ENCODE measurements at regions not wholly inside any gene's neighbourhood (a gene's known extent, or its start where the extent isn't known, plus 50 kb on each side); places are given as distances from the start of the nearest gene placed in this dataset.
"Not testable (repeated sequence)": the region's sequence is repeated elsewhere in the genome, so short reads cannot be mapped to it uniquely, and the experiment has no call there.

- H3K36me3 ChIP-seq, result no peaks in the 10 kb centered on the region
- no peaks in the 10 kb centered on the region for H3K9me3 ChIP-seq
- DNase-seq (ENCODE audit: low spot score in 2 of 2), result no peak
- TF ChIP-seq POLR2A (IDR thresholded peaks at IDR 0.05), result no peak
- no peak for TF ChIP-seq EP300 (IDR thresholded peaks at IDR 0.05)
- no peak for TF ChIP-seq POLR2AphosphoS5 (IDR thresholded peaks at IDR 0.05)
- TF ChIP-seq CTCF (IDR thresholded peaks at IDR 0.05), result no peak
- peaks cover 4% of the 10 kb centered on the region for H3K27me3 ChIP-seq
- no peaks in the 10 kb centered on the region for H3K4me1 ChIP-seq
- no peak overlapping the region for H3K4me3 ChIP-seq
- WGBS, result 97% methylated on average over 3 of the region's 3 CpGs
- H3K27ac ChIP-seq, result no peak overlapping the region
Observed at GRCh38 chr9:85081963-85082362, 412.4 kb downstream of the NTRK2 start.

GRCh38 chr9:85079349-85079748 is 409.8 kb downstream of the NTRK2 start:
- TF ChIP-seq EP300 (IDR thresholded peaks at IDR 0.05) (no peak), POLR2AphosphoS5 (IDR thresholded peaks at IDR 0.05) (no peak), CTCF (IDR thresholded peaks at IDR 0.05) (no peak), POLR2A (IDR thresholded peaks at IDR 0.05) (no peak)
- Histone ChIP-seq H3K27ac (no peak overlapping the region), H3K4me3 (no peak overlapping the region), H3K27me3 (peaks cover 4% of the 10 kb centered on the region), H3K36me3 (no peaks in the 10 kb centered on the region), H3K9me3 (no peaks in the 10 kb centered on the region), H3K4me1 (no peaks in the 10 kb centered on the region)
- no peak for DNase-seq (ENCODE audit: low spot score in 2 of 2)
- 45% methylated on average over 1 of the region's 1 CpG for WGBS

GRCh38 chr9:85077944-85078343 is 408.4 kb downstream of the NTRK2 start:
- Histone ChIP-seq H3K4me3 (no peak overlapping the region), H3K36me3 (no peaks in the 10 kb centered on the region), H3K27me3 (peaks cover 4% of the 10 kb centered on the region), H3K9me3 (no peaks in the 10 kb centered on the region), H3K4me1 (no peaks in the 10 kb centered on the region), H3K27ac (no peak overlapping the region)
- DNase-seq (ENCODE audit: low spot score in 2 of 2), result no peak
- WGBS, result 86% methylated on average over 5 of the region's 5 CpGs
- TF ChIP-seq POLR2AphosphoS5 (IDR thresholded peaks at IDR 0.05), result no peak
- no peak for TF ChIP-seq EP300 (IDR thresholded peaks at IDR 0.05)
- no peak for TF ChIP-seq CTCF (IDR thresholded peaks at IDR 0.05)

GRCh38 chr9:85077146-85077545 is 407.6 kb downstream of the NTRK2 start:
- not testable (repeated sequence) for H3K4me1 ChIP-seq; DNase-seq (ENCODE audit: low spot score in 2 of 2); H3K4me3 ChIP-seq; H3K27me3 ChIP-seq; H3K27ac ChIP-seq; H3K36me3 ChIP-seq; H3K9me3 ChIP-seq
- 83% methylated on average over 20 of the region's 23 CpGs for WGBS
